HL-60 (cell line): ENCODE measurements at regions not wholly inside any gene's neighbourhood (a gene's known extent, or its start where the extent isn't known, plus 50 kb on each side); places are given as distances from the start of the nearest gene placed in this dataset.

Source experiments
- DNase-seq, 2 experiments: peaks; one replicate each; pipeline ENCODE4 v3.0.0-alpha.2; 2010 to 2020; ENCODE audit warnings: low read depth in 1 of 2, low spot score in 1 of 2
- H3K27ac ChIP-seq: fragments of 250-450 bp; sonication (Bioruptor Pico); replicated peaks from 2 replicates; pipeline ENCODE4 v1.5.1; 2020; ENCODE audit warnings: mild to moderate bottlenecking, moderate library complexity
- H3K27me3 ChIP-seq: fragments of 250-450 bp; sonication (Bioruptor Pico); 2 replicates; pipeline ENCODE4 v1.5.1; 2021; ENCODE audit warnings: mild to moderate bottlenecking, moderate library complexity; ENCODE audit not compliant: insufficient read depth, poor library complexity, severe bottlenecking
- H3K4me3 ChIP-seq: replicated peaks from 2 replicates; pipeline ENCODE4 v1.5.1; 2011; ENCODE audit warnings: mild to moderate bottlenecking, control low read depth, low read length; ENCODE audit not compliant: insufficient read depth
- CTCF ChIP-seq: IDR thresholded peaks from one replicate; pipeline ENCODE4 v1.5.1; 2011; ENCODE audit warnings: low read length, control low read depth, inconsistent platforms; ENCODE audit not compliant: insufficient read depth
- GABPA ChIP-seq: IDR thresholded peaks from 2 replicates; pipeline ENCODE4 v1.6.1; 2012; ENCODE audit warnings: low read depth
- POLR2AphosphoS5 ChIP-seq: IDR thresholded peaks from 2 replicates; pipeline ENCODE4 v1.6.1; 2012; ENCODE audit warnings: low read depth
- SPI1 ChIP-seq: IDR thresholded peaks from 2 replicates; pipeline ENCODE4 v1.6.1; 2012; ENCODE audit warnings: low read depth, mild to moderate bottlenecking, borderline replicate concordance
- TF ChIP-seq, protein P1 (sequence below): IDR thresholded peaks from 2 replicates; pipeline ENCODE4 v1.6.1; 2012; ENCODE audit warnings: low read depth; ENCODE audit not compliant: insufficient replicate concordance

- DNase-seq, result no peak
- Histone ChIP-seq H3K27me3 (no peaks in the 10 kb centered on the region), H3K27ac (no peak overlapping the region), H3K4me3 (no peak overlapping the region)
- TF ChIP-seq CTCF, result no peak
- no peak for TF ChIP-seq POLR2AphosphoS5
- TF ChIP-seq GABPA, result no peak
- TF ChIP-seq, protein P1, sequence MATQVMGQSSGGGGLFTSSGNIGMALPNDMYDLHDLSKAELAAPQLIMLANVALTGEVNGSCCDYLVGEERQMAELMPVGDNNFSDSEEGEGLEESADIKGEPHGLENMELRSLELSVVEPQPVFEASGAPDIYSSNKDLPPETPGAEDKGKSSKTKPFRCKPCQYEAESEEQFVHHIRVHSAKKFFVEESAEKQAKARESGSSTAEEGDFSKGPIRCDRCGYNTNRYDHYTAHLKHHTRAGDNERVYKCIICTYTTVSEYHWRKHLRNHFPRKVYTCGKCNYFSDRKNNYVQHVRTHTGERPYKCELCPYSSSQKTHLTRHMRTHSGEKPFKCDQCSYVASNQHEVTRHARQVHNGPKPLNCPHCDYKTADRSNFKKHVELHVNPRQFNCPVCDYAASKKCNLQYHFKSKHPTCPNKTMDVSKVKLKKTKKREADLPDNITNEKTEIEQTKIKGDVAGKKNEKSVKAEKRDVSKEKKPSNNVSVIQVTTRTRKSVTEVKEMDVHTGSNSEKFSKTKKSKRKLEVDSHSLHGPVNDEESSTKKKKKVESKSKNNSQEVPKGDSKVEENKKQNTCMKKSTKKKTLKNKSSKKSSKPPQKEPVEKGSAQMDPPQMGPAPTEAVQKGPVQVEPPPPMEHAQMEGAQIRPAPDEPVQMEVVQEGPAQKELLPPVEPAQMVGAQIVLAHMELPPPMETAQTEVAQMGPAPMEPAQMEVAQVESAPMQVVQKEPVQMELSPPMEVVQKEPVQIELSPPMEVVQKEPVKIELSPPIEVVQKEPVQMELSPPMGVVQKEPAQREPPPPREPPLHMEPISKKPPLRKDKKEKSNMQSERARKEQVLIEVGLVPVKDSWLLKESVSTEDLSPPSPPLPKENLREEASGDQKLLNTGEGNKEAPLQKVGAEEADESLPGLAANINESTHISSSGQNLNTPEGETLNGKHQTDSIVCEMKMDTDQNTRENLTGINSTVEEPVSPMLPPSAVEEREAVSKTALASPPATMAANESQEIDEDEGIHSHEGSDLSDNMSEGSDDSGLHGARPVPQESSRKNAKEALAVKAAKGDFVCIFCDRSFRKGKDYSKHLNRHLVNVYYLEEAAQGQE, result no peak
- TF ChIP-seq SPI1, result no peak
Measured at GRCh38 chr2:502831-503230, 174.4 kb downstream of the TMEM18 start.

- H3K4me3 ChIP-seq, result no peak overlapping the region
- H3K27ac ChIP-seq, result no peak overlapping the region
- TF ChIP-seq GABPA (no peak), CTCF (no peak), SPI1 (no peak), POLR2AphosphoS5 (no peak)
- TF ChIP-seq, protein P1, result no peak
- no peak for DNase-seq
- no peaks in the 10 kb centered on the region for H3K27me3 ChIP-seq
Measured at GRCh38 chr2:501667-502066, 175.5 kb downstream of the TMEM18 start.

DNA sequence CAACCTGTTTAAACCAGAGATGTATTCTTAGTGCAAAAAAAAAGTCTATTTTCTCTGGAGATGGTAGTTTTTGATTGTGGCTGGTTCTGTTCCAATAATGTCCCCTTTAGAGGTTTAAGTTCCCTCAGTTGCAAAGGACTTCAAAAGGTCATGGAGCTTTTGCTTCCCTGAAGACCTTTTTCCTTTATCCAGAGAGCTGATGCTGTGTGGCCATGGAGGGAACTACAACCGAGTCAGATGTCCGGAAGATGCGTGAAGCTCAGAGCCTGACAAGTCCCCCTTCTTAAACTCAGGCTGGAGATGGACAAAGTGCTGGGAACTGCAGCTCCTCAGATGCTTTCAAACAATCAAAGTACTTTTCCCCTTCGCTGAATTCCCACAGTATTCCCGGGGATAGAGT lies 176.1 kb downstream of the TMEM18 start:
- TF ChIP-seq SPI1 (no peak), GABPA (no peak), POLR2AphosphoS5 (no peak), CTCF (no peak)
- TF ChIP-seq, protein P1, result no peak
- DNase-seq, result no peak
- Histone ChIP-seq H3K4me3 (no peak overlapping the region), H3K27ac (no peak overlapping the region), H3K27me3 (no peaks in the 10 kb centered on the region)
